ENCODE measurements at regions not wholly inside any gene's neighbourhood (a gene's known extent, or its start where the extent isn't known, plus 50 kb on each side); places are given as distances from the start of the nearest gene placed in this dataset.

DNA sequence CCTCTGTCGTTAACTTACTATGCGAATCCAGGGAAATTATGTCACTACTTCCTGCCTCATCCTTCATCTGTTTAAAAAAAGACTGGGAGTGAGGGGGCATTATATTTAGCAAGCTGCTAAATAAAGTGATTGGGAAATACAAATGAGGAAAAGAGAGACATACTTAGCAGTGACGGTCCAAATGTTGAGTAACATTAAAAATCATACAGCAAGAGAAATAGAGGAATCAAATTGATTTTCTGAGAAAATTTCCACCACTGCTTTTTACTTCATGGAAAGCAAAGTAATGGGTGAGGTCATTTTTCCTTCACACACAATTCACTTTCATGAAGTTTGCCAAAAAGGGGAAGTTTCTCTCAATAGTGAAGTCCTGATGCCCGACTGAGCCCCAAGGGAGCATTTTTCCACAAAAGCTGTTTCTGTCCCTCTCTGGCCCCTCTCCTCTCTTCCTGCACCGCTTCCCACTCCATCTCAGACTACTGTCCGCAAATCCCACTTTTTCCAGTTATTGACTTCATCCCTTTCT lies 61.9 kb upstream of the ADO start:
- H3K36me3 ChIP-seq: no peaks in the 10 kb centered on the region
- DNase-seq (ENCODE audit: extremely low spot score in 2 of 2): no peak
- no peak overlapping the region for H3K4me3 ChIP-seq
- intact Hi-C loops (cut with DNase I): no loop called here
- H3K27me3 ChIP-seq: no peaks in the 10 kb centered on the region
- no peaks in the 10 kb centered on the region for H3K4me1 ChIP-seq
- H3K27ac ChIP-seq: no peak overlapping the region
- no peaks in the 10 kb centered on the region for H3K9me3 ChIP-seq
- TF ChIP-seq POLR2A (IDR thresholded peaks at IDR 0.05) (no peak), POLR2AphosphoS5 (IDR thresholded peaks at IDR 0.05; ENCODE audit: insufficient read depth in 1 of 2, low read depth in 1 of 2) (no peak)
- TF ChIP-seq, protein P1, sequence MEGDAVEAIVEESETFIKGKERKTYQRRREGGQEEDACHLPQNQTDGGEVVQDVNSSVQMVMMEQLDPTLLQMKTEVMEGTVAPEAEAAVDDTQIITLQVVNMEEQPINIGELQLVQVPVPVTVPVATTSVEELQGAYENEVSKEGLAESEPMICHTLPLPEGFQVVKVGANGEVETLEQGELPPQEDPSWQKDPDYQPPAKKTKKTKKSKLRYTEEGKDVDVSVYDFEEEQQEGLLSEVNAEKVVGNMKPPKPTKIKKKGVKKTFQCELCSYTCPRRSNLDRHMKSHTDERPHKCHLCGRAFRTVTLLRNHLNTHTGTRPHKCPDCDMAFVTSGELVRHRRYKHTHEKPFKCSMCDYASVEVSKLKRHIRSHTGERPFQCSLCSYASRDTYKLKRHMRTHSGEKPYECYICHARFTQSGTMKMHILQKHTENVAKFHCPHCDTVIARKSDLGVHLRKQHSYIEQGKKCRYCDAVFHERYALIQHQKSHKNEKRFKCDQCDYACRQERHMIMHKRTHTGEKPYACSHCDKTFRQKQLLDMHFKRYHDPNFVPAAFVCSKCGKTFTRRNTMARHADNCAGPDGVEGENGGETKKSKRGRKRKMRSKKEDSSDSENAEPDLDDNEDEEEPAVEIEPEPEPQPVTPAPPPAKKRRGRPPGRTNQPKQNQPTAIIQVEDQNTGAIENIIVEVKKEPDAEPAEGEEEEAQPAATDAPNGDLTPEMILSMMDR (IDR thresholded peaks at IDR 0.05): no peak

DNA sequence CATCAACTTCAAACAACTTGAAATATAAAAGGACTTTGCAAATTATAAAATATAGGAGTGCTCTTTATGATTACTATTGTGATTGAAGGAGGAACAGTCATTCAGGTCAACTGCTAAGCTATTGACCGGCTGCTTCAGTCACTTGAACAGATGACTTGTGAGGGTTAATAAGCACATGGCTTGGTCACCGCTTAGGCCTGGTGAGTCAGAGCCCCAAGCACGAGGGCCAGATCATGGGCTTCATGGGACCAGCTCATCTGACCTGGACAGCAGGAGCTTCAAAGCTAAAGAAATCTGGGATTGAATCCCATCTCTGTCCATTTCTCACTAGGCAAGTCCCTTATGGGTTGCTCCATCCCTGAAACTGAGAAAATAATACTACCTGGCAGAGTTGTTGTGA lies 60.4 kb upstream of the ADO start:
- intact Hi-C loops (cut with DNase I): no loop called here

DNA sequence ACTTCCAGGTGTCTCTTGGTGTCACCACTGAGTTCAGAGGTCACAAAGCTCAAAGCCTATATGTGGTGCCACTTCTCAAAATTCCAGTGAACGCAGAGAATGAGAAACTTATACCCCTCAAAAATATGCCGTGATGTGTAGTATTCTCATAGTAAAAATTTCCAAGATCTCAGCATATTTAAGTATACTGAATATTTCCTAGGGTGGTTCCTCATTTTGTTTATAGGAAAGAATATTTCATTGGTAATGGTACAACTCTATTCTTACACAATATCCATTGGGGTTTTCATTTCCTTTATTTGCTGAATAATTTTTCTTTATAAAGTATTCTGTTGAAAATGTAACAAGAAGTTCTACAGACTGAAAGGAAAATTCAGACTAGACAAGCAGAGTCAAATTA lies 58.9 kb upstream of the ADO start:
- TF ChIP-seq, protein P1 (IDR thresholded peaks at IDR 0.05): no peak
- no peak for TF ChIP-seq POLR2A (IDR thresholded peaks at IDR 0.05)
- H3K36me3 ChIP-seq: no peaks in the 10 kb centered on the region
- no peaks in the 10 kb centered on the region for H3K27me3 ChIP-seq
- no peaks in the 10 kb centered on the region for H3K4me1 ChIP-seq
- H3K27ac ChIP-seq: no peak overlapping the region
- H3K9me3 ChIP-seq: no peaks in the 10 kb centered on the region
- H3K4me3 ChIP-seq: no peak overlapping the region
- DNase-seq (ENCODE audit: extremely low spot score in 2 of 2): no peak
- intact Hi-C loops (cut with DNase I): no loop called here

More for the DNA sequence above, 60.4 kb upstream of the ADO start:
- no peaks in the 10 kb centered on the region for H3K4me1 ChIP-seq
- H3K36me3 ChIP-seq: no peaks in the 10 kb centered on the region
- H3K27ac ChIP-seq: no peak overlapping the region
- TF ChIP-seq POLR2A (IDR thresholded peaks at IDR 0.05) (no peak), POLR2AphosphoS5 (IDR thresholded peaks at IDR 0.05; ENCODE audit: insufficient read depth in 1 of 2, low read depth in 1 of 2) (no peak)
- TF ChIP-seq, protein P1 (IDR thresholded peaks at IDR 0.05): no peak
- no peak for DNase-seq (ENCODE audit: extremely low spot score in 2 of 2)
- no peaks in the 10 kb centered on the region for H3K9me3 ChIP-seq
- H3K27me3 ChIP-seq: no peaks in the 10 kb centered on the region
- H3K4me3 ChIP-seq: no peak overlapping the region

DNA sequence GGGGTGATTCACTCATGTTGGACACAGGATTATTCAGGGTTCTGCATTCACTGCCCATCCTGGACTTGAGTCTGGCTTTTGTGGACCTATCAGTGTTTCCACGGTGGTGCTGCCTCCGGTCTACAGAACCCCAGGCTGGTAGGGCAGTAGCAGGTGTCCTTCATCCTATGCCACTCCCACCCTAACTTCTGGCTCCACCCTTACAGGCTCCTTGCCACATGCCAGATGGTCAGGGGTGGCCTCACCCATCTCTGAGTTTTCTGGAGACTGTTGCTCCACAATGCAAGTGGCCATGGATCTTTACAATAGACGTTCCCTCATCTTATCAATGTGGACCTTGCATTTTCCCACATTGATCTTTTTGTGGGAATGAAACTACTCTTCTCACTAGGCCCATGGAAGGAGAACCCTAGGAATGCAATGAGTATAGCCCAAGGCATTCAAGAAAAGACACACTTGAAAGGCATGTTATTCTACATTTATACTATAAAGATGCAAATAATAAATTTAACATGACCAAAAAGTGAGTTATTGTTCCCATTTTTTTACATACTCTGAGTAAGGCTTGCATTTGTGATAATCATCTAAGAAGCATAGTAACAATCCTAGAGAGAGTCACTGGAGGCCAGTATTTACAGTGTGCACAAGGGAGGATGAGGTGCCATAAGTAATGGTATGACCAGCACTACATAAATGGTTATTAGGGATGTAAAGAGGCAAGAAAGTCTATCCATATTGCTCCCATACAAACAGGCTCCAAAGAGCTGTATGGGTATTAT lies 57.4 kb upstream of the ADO start:
- intact Hi-C loops (cut with DNase I): no loop called here
- Histone ChIP-seq H3K9me3 (no peaks in the 10 kb centered on the region), H3K36me3 (no peaks in the 10 kb centered on the region), H3K27me3 (no peaks in the 10 kb centered on the region), H3K27ac (no peak overlapping the region), H3K4me3 (no peak overlapping the region), H3K4me1 (no peaks in the 10 kb centered on the region)
- DNase-seq (ENCODE audit: extremely low spot score in 2 of 2): no peak
- no peak for TF ChIP-seq POLR2A (IDR thresholded peaks at IDR 0.05)
- TF ChIP-seq POLR2AphosphoS5 (IDR thresholded peaks at IDR 0.05; ENCODE audit: insufficient read depth in 1 of 2, low read depth in 1 of 2): no peak

GRCh38 chr10:62748386-62748785 lies 56.1 kb upstream of the ADO start:
- Histone ChIP-seq H3K27ac (no peak overlapping the region), H3K27me3 (no peaks in the 10 kb centered on the region), H3K4me1 (no peaks in the 10 kb centered on the region), H3K9me3 (no peaks in the 10 kb centered on the region), H3K4me3 (no peak overlapping the region), H3K36me3 (no peaks in the 10 kb centered on the region)
- TF ChIP-seq POLR2A (IDR thresholded peaks at IDR 0.05) (no peak), POLR2AphosphoS5 (IDR thresholded peaks at IDR 0.05; ENCODE audit: insufficient read depth in 1 of 2, low read depth in 1 of 2) (no peak)
- TF ChIP-seq, protein P1 (IDR thresholded peaks at IDR 0.05): no peak
- intact Hi-C loops (cut with DNase I): no loop called here
- no peak for DNase-seq (ENCODE audit: extremely low spot score in 2 of 2)
